GM21825 (cell line): ENCODE measurements at regions not wholly inside any gene's neighbourhood (a gene's known extent, or its start where the extent isn't known, plus 50 kb on each side); places are given as distances from the start of the nearest gene placed in this dataset.
"Not testable (repeated sequence)": the region's sequence is repeated elsewhere in the genome, so short reads cannot be mapped to it uniquely, and the experiment has no call there.

ENCODE experiments used
- ATAC-seq: cut with Tn5 transposase; IDR thresholded peaks from one replicate; pipeline ENCODE4 v1.9.1; 2021; ENCODE audit warnings: mild to moderate bottlenecking, moderate library complexity; ENCODE audit not compliant: unreplicated experiment

DNA sequence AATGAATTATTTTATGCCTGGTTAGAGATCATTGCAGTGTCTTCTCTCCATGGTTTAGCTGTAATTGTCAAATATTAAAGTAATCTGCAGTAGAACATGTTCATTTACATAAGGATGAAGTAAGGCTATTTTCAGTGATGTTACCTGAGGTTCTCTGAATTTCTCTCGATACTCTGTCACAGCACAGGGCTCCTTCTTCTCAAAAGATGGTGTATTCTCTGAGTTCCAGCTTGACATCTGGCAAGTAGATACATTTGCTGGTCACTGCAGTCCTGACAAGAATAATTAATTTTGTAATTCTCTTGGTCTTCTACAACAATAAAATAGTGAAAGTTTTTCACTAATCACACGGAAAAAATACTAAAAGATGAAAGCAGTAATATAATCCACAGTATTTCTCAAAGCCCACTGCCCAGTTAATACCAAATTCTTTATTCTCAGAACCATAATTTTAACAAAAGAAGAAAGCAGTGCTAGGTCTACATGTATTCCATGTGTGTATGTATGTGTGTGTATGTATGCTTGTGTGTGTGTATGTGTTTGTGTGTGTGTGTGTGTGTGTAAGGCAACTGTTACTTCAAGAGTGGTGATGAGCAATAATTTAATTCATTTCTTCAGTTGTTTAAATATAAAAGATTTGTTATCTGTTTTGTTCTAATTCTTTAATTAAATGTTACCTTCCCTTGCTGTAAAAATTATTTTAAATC lies 1165.5 kb upstream of the SLC39A10 start:
- ATAC-seq: no peak

DNA sequence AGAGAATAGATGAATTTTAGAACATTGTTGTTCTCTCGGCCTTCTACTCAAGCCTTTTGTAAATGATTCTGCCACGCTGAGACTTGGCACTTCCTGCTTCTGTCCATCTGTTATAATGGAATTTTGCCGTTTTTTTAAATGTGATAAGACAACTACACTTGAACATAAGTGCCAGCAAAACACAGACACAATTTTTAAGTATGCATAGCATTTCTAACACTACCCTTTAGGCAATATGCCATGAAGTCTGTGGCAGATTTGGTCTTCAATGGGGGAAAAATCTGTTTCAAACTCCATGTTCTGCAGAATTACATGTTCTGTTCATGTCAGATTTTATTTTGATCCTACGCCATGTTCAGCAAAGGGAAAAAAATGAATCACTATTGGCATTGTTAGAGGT lies 1170.7 kb upstream of the SLC39A10 start:
- ATAC-seq: no peak

- ATAC-seq: no peak
Measured at GRCh38 chr2:194483041-194483440, 1174.0 kb upstream of the SLC39A10 start.

GRCh38 chr2:194465641-194466040 lies 1191.4 kb upstream of the SLC39A10 start:
- ATAC-seq: no peak

DNA sequence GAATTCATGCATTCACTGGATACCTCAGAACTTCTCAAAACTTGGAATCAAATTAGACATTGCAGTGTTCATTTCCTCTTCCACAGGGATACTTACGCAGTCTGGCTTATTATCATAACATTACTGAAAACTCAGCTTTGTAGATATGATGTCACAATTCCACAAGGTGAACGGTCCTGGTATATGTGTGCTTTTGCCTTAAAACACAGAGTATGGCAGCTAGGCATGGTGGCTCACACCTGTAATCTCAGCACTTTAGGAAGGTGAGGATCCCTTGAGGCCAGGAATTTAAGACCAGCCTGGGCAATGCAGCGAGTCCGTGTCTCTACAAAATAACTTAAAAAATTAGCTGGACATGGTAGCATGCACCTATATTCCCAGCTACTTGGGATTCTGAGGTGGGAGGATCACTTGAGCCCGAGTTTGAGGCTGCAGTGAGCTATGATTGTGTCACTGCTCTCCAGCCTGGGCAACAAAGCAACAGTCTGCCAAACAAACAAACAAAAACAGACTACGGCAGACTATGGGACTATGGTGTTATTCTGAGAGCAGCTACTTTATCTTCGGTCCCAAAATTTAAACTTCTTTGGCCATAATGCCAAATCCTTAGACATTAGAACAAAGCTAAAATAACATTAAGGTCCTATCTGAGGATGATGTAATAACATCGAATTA lies 1191.9 kb upstream of the SLC39A10 start:
- no peak for ATAC-seq

GRCh38 chr2:194462883-194463282 lies 1194.1 kb upstream of the SLC39A10 start:
- ATAC-seq: not testable (repeated sequence)

DNA sequence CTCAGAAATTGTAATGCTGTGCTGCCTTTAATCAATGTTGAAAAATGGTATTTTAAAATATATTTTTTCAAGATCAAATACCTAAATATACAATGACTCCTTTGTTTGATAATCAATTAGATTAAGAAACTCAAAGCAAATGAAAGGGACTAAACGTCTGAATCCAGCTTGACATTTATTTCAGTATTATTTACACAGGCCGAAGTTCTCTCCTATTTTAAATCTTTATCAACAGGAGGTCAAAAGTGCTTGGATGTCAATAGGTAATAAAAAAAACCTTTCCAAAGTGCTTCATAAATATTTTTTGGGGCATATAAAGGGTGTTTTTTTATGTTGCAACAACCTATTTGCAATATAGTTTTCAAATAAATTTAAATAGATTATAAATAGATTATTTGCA lies 1201.7 kb upstream of the SLC39A10 start:
- no peak for ATAC-seq

DNA sequence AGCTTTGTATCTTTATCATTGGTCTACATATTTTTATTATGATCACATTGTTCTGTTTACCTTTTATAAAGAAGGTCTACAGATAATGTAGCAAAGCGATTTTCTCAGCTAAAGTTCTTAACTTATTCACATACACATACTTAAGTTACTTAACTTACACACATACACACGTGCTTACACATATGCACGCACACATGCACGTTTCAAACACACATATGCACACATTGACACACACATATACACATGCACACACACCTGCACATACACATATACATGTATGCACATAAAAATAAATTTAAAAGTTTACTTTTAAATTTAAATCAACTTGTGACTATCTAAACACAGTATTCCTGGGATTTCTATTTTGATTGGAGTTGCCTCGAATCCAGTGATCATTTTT lies 1204.5 kb upstream of the SLC39A10 start:
- no peak for ATAC-seq

DNA sequence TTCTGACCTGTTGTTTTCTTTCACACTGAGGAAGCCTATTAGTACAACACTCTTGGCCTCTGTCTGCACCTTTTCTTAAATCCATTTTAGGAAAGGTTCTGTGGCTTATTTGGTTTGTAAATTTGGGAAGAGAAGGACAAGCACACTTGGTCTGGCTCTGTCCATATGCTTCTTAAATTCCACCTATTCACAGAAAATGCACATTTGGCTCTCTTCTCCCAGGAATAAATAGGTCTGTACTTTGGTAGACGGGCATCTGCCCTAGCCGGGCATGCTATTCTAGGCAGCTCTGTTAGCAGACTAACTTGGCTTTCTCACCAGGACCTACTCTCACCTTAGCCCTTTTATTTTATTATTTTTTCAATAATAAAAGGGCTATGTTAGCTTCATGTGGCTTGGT lies 1211.8 kb upstream of the SLC39A10 start:
- ATAC-seq: no peak

GRCh38 chr2:194443926-194444325 lies 1213.1 kb upstream of the SLC39A10 start:
- ATAC-seq: no peak

- no peak for ATAC-seq
Measured at GRCh38 chr2:194424683-194425209, 1232.3 kb upstream of the SLC39A10 start.

DNA sequence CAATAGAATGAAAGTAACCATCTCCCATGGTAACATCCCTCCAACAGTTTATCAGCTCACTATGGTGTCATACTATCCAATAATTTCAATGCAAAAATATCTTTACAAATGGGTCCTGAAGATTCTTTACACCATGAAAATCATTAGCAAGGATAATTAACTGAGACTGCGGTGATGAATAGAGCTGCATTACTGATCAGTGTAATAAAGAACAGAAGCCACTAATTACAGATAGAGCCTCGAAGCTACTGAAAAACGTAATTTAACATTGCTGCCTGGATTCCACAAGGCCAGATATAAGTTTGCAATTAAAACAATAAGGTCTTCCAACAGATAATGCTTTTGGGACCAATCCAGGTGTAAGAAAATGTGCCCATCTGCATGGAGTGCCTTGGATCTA lies 1245.8 kb upstream of the SLC39A10 start:
- ATAC-seq: no peak

- no peak for ATAC-seq
Measured at GRCh38 chr2:194395818-194396217, 1261.2 kb upstream of the SLC39A10 start.

DNA sequence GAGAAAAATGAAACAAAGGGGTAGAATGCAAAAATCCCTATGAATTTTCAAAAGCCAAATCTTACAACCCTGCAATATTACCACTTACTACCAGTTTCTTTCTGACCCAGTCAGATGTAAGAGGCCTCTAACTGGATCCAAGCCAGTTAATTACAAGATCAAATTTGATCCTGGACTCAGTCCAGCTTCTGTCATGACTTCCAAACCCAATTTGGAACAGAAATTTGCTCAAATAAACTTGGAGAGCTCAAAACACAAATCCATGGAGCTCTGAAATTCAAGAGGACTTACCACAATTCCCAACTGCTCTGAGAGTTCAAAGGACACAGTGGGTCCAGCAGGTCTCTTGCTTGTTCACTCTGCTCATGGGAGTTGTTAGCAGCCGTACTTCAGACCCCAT lies 1271.7 kb upstream of the SLC39A10 start:
- ATAC-seq: no peak

DNA sequence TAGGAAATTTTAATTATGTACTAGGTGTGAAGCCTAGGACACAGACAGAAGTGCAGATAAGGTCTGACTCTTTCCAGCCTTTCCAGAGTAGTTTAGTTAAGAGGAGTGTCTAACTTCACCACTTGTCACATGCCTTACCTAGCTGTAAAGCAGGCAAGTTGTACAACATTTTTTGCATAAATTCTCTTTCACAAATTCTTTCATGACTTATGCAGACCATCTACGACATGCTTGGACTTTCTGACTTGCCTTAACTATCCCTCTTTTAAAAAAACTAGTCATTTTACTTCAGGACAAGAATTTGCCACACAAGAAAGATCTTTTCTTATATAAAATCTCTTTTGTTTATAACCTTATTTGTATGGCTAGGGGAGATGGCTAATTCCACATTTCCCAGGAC lies 1273.6 kb upstream of the SLC39A10 start:
- no peak for ATAC-seq

DNA sequence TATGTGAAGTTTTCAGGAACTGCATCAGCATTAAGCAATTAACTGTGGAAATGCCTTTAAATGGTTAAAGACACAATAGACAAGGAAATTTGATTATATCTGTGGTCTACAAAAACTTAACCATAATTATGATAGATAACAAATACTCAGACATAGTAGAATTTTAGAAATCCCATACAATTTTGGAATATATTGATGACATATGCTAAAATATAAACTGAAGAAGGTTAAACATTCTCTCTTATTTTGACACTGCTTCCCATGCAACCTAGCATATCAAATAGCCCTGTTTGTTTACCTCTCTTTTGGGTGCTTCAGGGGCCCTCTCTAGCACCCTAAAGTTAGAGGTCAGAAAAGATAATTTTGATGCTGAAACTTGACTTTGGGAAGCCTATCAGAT lies 1274.8 kb upstream of the SLC39A10 start:
- no peak for ATAC-seq

DNA sequence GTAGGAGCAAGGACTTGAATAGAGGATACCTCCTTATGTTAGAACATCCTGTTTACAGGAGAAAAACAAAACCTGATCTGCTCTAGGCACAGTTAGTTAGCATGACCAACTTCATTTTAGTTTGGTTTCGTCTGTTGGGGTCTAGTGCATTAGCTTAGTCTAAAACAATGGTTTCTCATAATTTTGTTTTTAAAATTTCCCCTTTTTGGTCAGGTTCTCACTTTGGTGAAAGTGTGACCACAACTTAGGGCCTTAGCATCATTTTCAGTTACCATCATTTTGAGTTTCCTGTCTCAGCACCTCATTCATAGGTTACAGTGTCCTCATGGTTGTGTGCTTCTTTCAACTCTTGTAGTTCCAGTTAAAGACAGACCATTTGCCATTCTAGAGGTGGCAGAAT lies 1277.0 kb upstream of the SLC39A10 start:
- ATAC-seq: no peak

- not testable (repeated sequence) for ATAC-seq
Measured at GRCh38 chr2:194367390-194367789, 1289.6 kb upstream of the SLC39A10 start.

- no peak for ATAC-seq
Measured at GRCh38 chr2:194363878-194364277, 1293.1 kb upstream of the SLC39A10 start.

GRCh38 chr2:194363295-194363694 lies 1293.7 kb upstream of the SLC39A10 start:
- no peak for ATAC-seq

DNA sequence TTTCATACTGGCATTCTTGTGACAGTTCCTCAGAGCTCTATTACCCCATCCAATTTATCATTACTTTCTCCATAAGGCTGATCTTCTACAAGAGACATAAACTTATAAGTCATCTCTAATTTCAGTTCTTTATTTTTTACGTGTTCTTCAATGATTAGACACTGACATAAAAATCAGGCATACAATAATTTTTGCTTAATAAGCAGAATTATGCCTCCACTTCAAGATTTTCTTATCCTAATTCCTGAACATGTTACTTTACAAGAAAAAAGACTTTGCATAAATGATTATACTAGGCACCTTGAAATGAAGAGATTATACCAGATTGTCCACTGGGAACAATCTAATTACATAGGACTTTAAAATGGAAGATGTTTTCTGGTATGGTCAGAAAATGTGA lies 1304.5 kb upstream of the SLC39A10 start:
- ATAC-seq: no peak

DNA sequence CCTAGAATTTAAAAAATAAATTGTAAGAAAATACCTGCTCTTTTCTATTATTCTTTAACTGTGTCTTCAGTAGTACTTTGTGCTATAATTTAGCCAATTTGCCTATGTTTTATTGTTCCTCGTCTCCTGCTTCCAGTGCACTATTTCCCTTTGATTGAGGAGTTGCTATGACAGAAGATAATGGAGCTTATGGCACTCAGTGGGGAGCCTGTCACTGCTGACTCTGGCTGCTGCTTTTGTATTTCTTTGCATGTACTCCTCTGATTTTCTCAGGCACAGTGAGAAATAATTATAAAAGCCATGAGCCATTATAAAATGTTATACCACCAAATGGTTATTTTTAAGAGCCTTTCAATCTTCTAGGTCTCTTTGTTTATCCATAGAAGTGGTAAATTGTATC lies 1310.8 kb upstream of the SLC39A10 start:
- no peak for ATAC-seq
